ENCODE measurements at regions not wholly inside any gene's neighbourhood (a gene's known extent, or its start where the extent isn't known, plus 50 kb on each side); places are given as distances from the start of the nearest gene placed in this dataset.

DNA sequence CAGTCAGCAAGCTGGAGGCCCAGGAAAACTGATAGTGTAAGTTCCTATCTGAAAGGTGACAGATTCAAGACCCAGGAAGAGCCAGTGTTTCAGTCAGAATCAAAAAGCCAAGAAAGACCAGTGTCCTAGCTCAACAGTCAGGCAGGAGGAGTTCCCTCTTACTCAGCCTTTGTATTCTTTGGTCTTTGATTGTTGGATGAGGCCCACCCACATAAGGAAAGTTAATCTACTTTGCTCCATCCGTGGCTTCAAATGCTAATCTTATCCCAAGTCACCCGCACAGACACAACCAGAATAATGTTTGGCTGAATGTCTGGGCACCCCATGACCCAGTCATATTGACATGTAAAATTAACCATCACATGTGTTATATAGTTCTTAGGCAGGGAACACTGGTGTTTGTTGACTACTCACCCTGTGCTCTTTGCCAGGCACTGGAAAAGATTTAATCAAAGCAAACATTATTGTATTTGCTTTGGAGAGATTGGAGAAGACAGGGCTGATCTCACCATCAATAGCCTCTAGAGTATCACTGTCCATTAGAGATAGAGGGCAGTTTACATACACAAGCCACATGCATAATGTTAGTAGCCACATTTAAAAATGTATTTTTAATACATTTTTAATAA is 96.3 kb upstream of the KCNN2 start:
- no peak overlapping the region for H2BK120ac ChIP-seq (ENCODE audit: insufficient read depth, low read length, poor library complexity)
- H3K9me3 ChIP-seq (ENCODE audit: insufficient read depth, low read depth, low read length): no peaks in the 10 kb centered on the region
- H4K91ac ChIP-seq (ENCODE audit: low read depth, low read length): no peak overlapping the region
- no peak overlapping the region for H3K23ac ChIP-seq (ENCODE audit: low read length)
- no peaks in the 10 kb centered on the region for H3K36me3 ChIP-seq (ENCODE audit: control insufficient read depth in 1 of 2, insufficient read depth in 2 of 2, low read length in 2 of 2)
- H2BK12ac ChIP-seq (ENCODE audit: low read length): no peak overlapping the region
- H2AFZ ChIP-seq (ENCODE audit: insufficient read depth, low read length, poor library complexity): no peak overlapping the region
- no CpG with 5 or more reads among the region's 2 CpGs for WGBS (ENCODE audit: extremely low coverage, insufficient coverage, insufficient read length)
- H3K79me2 ChIP-seq (ENCODE audit: control insufficient read depth, insufficient read depth, low read length, poor library complexity): no peaks in the 10 kb centered on the region
- H3K27ac ChIP-seq (ENCODE audit: low read depth, low read length): no peak overlapping the region
- H3K4me3 ChIP-seq (ENCODE audit: low read depth, low read length): no peak overlapping the region
- no peak overlapping the region for H3K4ac ChIP-seq (ENCODE audit: low read depth, low read length)
- DNase-seq: no peak
- H4K8ac ChIP-seq (ENCODE audit: low read depth, low read length): no peak overlapping the region
- no peak overlapping the region for H3K18ac ChIP-seq (ENCODE audit: low read length)
- no peaks in the 10 kb centered on the region for H3K27me3 ChIP-seq (ENCODE audit: insufficient read depth, low read length)
- no peak overlapping the region for H3K4me2 ChIP-seq (ENCODE audit: low read length)
- no peak overlapping the region for H2AK5ac ChIP-seq (ENCODE audit: low read length)
- no peak overlapping the region for H3K14ac ChIP-seq (ENCODE audit: low read length)
- no peak overlapping the region for H2BK5ac ChIP-seq (ENCODE audit: low read depth, low read length, poor library complexity)
- H3K4me1 ChIP-seq (ENCODE audit: control insufficient read depth in 1 of 2, insufficient read depth in 2 of 2, low read length in 2 of 2): no peaks in the 10 kb centered on the region
- no peak overlapping the region for H3K9ac ChIP-seq (ENCODE audit: low read length)
- H4K12ac ChIP-seq (ENCODE audit: low read depth, low read length): no peak overlapping the region
- H3K79me1 ChIP-seq (ENCODE audit: low read length): no peaks in the 10 kb centered on the region

DNA sequence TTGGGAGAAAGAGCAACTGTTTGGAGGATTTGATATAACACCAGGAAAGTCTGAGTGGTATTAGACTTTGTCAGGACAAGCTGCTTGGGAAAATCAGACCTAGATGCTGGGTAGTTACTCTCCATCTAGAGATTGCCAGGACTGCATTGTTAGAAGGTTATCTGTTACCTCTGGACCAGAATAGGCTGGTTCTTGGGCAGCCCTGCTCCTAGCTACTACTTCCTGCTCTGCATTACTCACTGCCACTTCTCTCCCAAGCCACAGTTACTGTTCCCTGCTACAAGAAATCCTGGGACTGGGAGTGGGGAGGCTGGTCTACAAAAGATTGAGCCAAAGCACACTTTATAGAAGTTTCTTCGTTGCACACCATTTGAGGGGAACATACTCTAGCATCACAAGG is 95.5 kb upstream of the KCNN2 start:
- Histone ChIP-seq H3K9me3 (ENCODE audit: insufficient read depth, low read depth, low read length) (no peaks in the 10 kb centered on the region), H3K14ac (ENCODE audit: low read length) (no peak overlapping the region), H3K27ac (ENCODE audit: low read depth, low read length) (no peak overlapping the region), H3K4me1 (ENCODE audit: control insufficient read depth in 1 of 2, insufficient read depth in 2 of 2, low read length in 2 of 2) (no peaks in the 10 kb centered on the region), H3K79me1 (ENCODE audit: low read length) (no peaks in the 10 kb centered on the region), H4K12ac (ENCODE audit: low read depth, low read length) (no peak overlapping the region), H2AK5ac (ENCODE audit: low read length) (no peak overlapping the region), H2AFZ (ENCODE audit: insufficient read depth, low read length, poor library complexity) (no peak overlapping the region), H3K4ac (ENCODE audit: low read depth, low read length) (no peak overlapping the region), H2BK12ac (ENCODE audit: low read length) (no peak overlapping the region), H3K4me3 (ENCODE audit: low read depth, low read length) (no peak overlapping the region), H2BK120ac (ENCODE audit: insufficient read depth, low read length, poor library complexity) (no peak overlapping the region), H3K4me2 (ENCODE audit: low read length) (no peak overlapping the region), H3K23ac (ENCODE audit: low read length) (no peak overlapping the region), H3K79me2 (ENCODE audit: control insufficient read depth, insufficient read depth, low read length, poor library complexity) (no peaks in the 10 kb centered on the region), H3K9ac (ENCODE audit: low read length) (no peak overlapping the region), H4K8ac (ENCODE audit: low read depth, low read length) (no peak overlapping the region), H3K18ac (ENCODE audit: low read length) (no peak overlapping the region), H2BK5ac (ENCODE audit: low read depth, low read length, poor library complexity) (no peak overlapping the region), H3K27me3 (ENCODE audit: insufficient read depth, low read length) (no peaks in the 10 kb centered on the region), H3K36me3 (ENCODE audit: control insufficient read depth in 1 of 2, insufficient read depth in 2 of 2, low read length in 2 of 2) (no peaks in the 10 kb centered on the region), H4K91ac (ENCODE audit: low read depth, low read length) (no peak overlapping the region)
- DNase-seq: no peak
- no CpG with 5 or more reads among the region's 1 CpG for WGBS (ENCODE audit: extremely low coverage, insufficient coverage, insufficient read length)

DNA sequence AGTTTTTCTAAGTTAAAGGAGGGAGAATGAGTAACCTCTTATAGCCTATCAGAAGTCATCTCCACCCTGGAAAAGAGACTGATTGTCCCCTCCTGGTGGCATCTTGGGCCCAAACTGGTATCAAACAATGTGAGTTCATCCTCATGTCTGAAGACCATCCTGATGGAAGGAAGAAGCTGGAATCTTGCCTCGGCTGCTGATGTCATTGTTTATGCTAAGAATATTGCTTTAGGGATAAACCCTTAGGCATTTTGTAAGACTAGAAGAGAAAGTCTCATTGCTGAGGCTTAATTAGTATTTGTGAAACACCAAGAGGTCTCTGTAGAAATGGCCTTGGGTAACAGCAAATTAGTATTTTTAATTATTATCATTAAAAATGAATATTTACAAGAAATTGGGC is 65.7 kb upstream of the KCNN2 start:
- no peak for DNase-seq
- H3K79me2 ChIP-seq (ENCODE audit: control insufficient read depth, insufficient read depth, low read length, poor library complexity): no peaks in the 10 kb centered on the region

DNA sequence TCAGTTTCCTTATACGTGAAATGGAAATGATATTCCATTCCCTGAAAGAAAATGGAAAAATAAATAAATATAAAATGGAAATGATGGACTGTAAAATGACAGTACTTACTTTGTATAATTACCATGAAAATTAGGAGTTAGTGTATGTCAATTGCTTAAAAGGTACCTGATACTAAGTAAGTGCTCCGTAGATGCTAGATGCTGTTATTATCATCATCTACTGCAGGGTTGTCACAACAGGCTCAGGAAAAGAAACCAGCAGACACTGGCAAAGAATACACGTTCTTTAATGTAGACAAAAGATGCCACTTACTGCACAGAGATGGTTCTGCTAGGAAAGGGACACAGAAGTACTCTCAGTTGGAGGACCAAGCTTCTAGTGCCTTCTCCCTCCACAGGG is 64.0 kb upstream of the KCNN2 start:
- Histone ChIP-seq H3K27ac (ENCODE audit: low read depth, low read length) (no peak overlapping the region), H3K4me1 (ENCODE audit: control insufficient read depth in 1 of 2, insufficient read depth in 2 of 2, low read length in 2 of 2) (no peaks in the 10 kb centered on the region), H3K79me2 (ENCODE audit: control insufficient read depth, insufficient read depth, low read length, poor library complexity) (no peaks in the 10 kb centered on the region), H3K4ac (ENCODE audit: low read depth, low read length) (no peak overlapping the region), H3K36me3 (ENCODE audit: control insufficient read depth in 1 of 2, insufficient read depth in 2 of 2, low read length in 2 of 2) (peaks cover 0 to 1% of the 10 kb centered on the region in 2 experiments), H3K4me2 (ENCODE audit: low read length) (no peak overlapping the region), H3K14ac (ENCODE audit: low read length) (no peak overlapping the region), H3K9me3 (ENCODE audit: insufficient read depth, low read depth, low read length) (no peaks in the 10 kb centered on the region), H3K4me3 (ENCODE audit: low read depth, low read length) (no peak overlapping the region), H4K12ac (ENCODE audit: low read depth, low read length) (no peak overlapping the region), H2BK5ac (ENCODE audit: low read depth, low read length, poor library complexity) (no peak overlapping the region), H3K23ac (ENCODE audit: low read length) (no peak overlapping the region), H3K79me1 (ENCODE audit: low read length) (no peaks in the 10 kb centered on the region), H2BK12ac (ENCODE audit: low read length) (no peak overlapping the region), H4K91ac (ENCODE audit: low read depth, low read length) (no peak overlapping the region), H2AK5ac (ENCODE audit: low read length) (no peak overlapping the region), H2AFZ (ENCODE audit: insufficient read depth, low read length, poor library complexity) (no peak overlapping the region), H4K8ac (ENCODE audit: low read depth, low read length) (no peak overlapping the region), H3K27me3 (ENCODE audit: insufficient read depth, low read length) (no peaks in the 10 kb centered on the region), H2BK120ac (ENCODE audit: insufficient read depth, low read length, poor library complexity) (no peak overlapping the region), H3K9ac (ENCODE audit: low read length) (no peak overlapping the region), H3K18ac (ENCODE audit: low read length) (no peak overlapping the region)
- WGBS (ENCODE audit: extremely low coverage, insufficient coverage, insufficient read length): no CpG with 5 or more reads among the region's 3 CpGs
- DNase-seq: no peak

More for the DNA sequence above, 65.7 kb upstream of the KCNN2 start:
- no peak overlapping the region for H3K4me3 ChIP-seq (ENCODE audit: low read depth, low read length)
- H3K9me3 ChIP-seq (ENCODE audit: insufficient read depth, low read depth, low read length): no peaks in the 10 kb centered on the region
- no peak overlapping the region for H2AK5ac ChIP-seq (ENCODE audit: low read length)
- no peak overlapping the region for H4K12ac ChIP-seq (ENCODE audit: low read depth, low read length)
- H2BK120ac ChIP-seq (ENCODE audit: insufficient read depth, low read length, poor library complexity): no peak overlapping the region
- H3K23ac ChIP-seq (ENCODE audit: low read length): no peak overlapping the region
- no peaks in the 10 kb centered on the region for H3K4me1 ChIP-seq (ENCODE audit: control insufficient read depth in 1 of 2, insufficient read depth in 2 of 2, low read length in 2 of 2)
- H3K18ac ChIP-seq (ENCODE audit: low read length): no peak overlapping the region
- no peaks in the 10 kb centered on the region for H3K27me3 ChIP-seq (ENCODE audit: insufficient read depth, low read length)
- H2BK12ac ChIP-seq (ENCODE audit: low read length): no peak overlapping the region
- H3K36me3 ChIP-seq (ENCODE audit: control insufficient read depth in 1 of 2, insufficient read depth in 2 of 2, low read length in 2 of 2): peaks cover 0 to 1% of the 10 kb centered on the region in 2 experiments
- H3K14ac ChIP-seq (ENCODE audit: low read length): no peak overlapping the region
- no peak overlapping the region for H2BK5ac ChIP-seq (ENCODE audit: low read depth, low read length, poor library complexity)
- no peak overlapping the region for H3K4ac ChIP-seq (ENCODE audit: low read depth, low read length)
- no peak overlapping the region for H3K4me2 ChIP-seq (ENCODE audit: low read length)
- H4K8ac ChIP-seq (ENCODE audit: low read depth, low read length): no peak overlapping the region
- H3K27ac ChIP-seq (ENCODE audit: low read depth, low read length): no peak overlapping the region
- H2AFZ ChIP-seq (ENCODE audit: insufficient read depth, low read length, poor library complexity): no peak overlapping the region
- no CpG with 5 or more reads among the region's 1 CpG for WGBS (ENCODE audit: extremely low coverage, insufficient coverage, insufficient read length)
- H3K79me1 ChIP-seq (ENCODE audit: low read length): no peaks in the 10 kb centered on the region
- H3K9ac ChIP-seq (ENCODE audit: low read length): no peak overlapping the region
- H4K91ac ChIP-seq (ENCODE audit: low read depth, low read length): no peak overlapping the region

All from trophoblast cell (in vitro differentiated cells and primary cell).